SK-N-SH (cell line): ENCODE measurements at regions not wholly inside any gene's neighbourhood (a gene's known extent, or its start where the extent isn't known, plus 50 kb on each side); places are given as distances from the start of the nearest gene placed in this dataset.
A peak's percentile ranks its signal among the peaks of the same experiment; 100 is the strongest.

ENCODE experiments used
- CTCF ChIA-PET: fragments of 300-600, 350-600 bp; formaldehyde crosslinking; extraction: SDS; loops from one replicate; lab custom pipeline; 2021; lab: Yijun Ruan, JAX
- POLR2A ChIA-PET: fragments of 350-600 bp; sonication (Branson Sonifier 250); formaldehyde crosslinking; extraction: SDS; loops from one replicate; lab custom pipeline; 2020; ENCODE audit warnings: antibody characterized with exemption, inconsistent platforms; lab: Yijun Ruan, JAX
- DNase-seq: peaks from one replicate; pipeline ENCODE4 v3.0.0; 2012
- H2AFZ ChIP-seq: fragments of 200-600 bp; sonication (generic); 2 replicates; pipeline ENCODE4 v1.8.1; 2016; ENCODE audit warnings: antibody characterized with exemption, mild to moderate bottlenecking, low read depth
- H3F3A ChIP-seq: fragments of 200-600 bp; sonication (generic); replicated peaks from 2 replicates; pipeline ENCODE3; 2016; ENCODE audit warnings: antibody characterized with exemption, mild to moderate bottlenecking; ENCODE audit not compliant: insufficient read depth
- H3K27ac ChIP-seq, 2 experiments: fragments of 200-500 bp in 1 of 2; fragments of 200-600 bp in 1 of 2; sonication (Bioruptor generic) in 1 of 2; sonication (generic), shearing (Covaris generic) in 1 of 2; 2 replicates each; pipeline versions ENCODE4 v1.5.1 to v1.6.1; 2014 to 2016; ENCODE audit warnings: low read depth in 2 of 2, inconsistent platforms in 1 of 2, low read length in 1 of 2, mild to moderate bottlenecking in 1 of 2, mixed read lengths in 1 of 2
- H3K27me3 ChIP-seq: fragments of 200-600 bp; sonication (generic), shearing (Covaris generic); 2 replicates; pipeline ENCODE4 v1.6.1; 2016; ENCODE audit warnings: mixed run types; ENCODE audit not compliant: insufficient read depth
- H3K36me3 ChIP-seq, 2 experiments: fragments of 200-500 bp in 1 of 2; fragments of 200-600 bp in 1 of 2; sonication (Bioruptor generic) in 1 of 2; sonication (generic) in 1 of 2; replicated peaks in 1 of 2; 2 replicates each; pipeline versions ENCODE3 to v1.5.1; 2014 to 2016; ENCODE audit warnings: low read length in 1 of 2, mild to moderate bottlenecking in 1 of 2; ENCODE audit not compliant: insufficient read depth in 2 of 2, control insufficient read depth in 1 of 2
- H3K4me1 ChIP-seq, 2 experiments: fragments of 200-500 bp in 1 of 2; fragments of 200-600 bp in 1 of 2; sonication (Bioruptor generic) in 1 of 2; sonication (generic), shearing (Covaris generic) in 1 of 2; 2 replicates each; pipeline versions ENCODE4 v1.5.1 to v1.6.1; 2014 to 2016; ENCODE audit warnings: low read depth in 1 of 2, low read length in 1 of 2, mixed run types in 1 of 2; ENCODE audit not compliant: insufficient read depth in 2 of 2, control insufficient read depth in 1 of 2
- H3K4me2 ChIP-seq: fragments of 200-600 bp; sonication (generic), shearing (Covaris generic); 2 replicates; pipeline ENCODE4 v1.6.1; 2017; ENCODE audit warnings: mixed run types
- H3K4me3 ChIP-seq, 2 experiments: fragments of 200-500 bp in 1 of 2; fragments of 200-600 bp in 1 of 2; sonication (Bioruptor generic) in 1 of 2; sonication (generic), shearing (Covaris generic) in 1 of 2; 2 replicates each; pipeline versions ENCODE4 v1.5.1 to v1.8.1; 2014 to 2016; ENCODE audit warnings: low read depth in 2 of 2, inconsistent platforms in 1 of 2, low read length in 1 of 2, mild to moderate bottlenecking in 1 of 2, mixed read lengths in 1 of 2, moderate library complexity in 1 of 2
- H3K79me2 ChIP-seq: fragments of 200-600 bp; sonication (generic); 2 replicates; pipeline ENCODE4 v1.8.1; 2017; ENCODE audit warnings: mild to moderate bottlenecking; ENCODE audit not compliant: insufficient read depth
- H3K9ac ChIP-seq: fragments of 200-600 bp; sonication (generic); 2 replicates; pipeline ENCODE4 v1.6.1; 2017; ENCODE audit warnings: mixed run types
- H3K9me2 ChIP-seq: fragments of 200-600 bp; sonication (generic); 2 replicates; pipeline ENCODE4 v1.6.1; 2017; ENCODE audit warnings: mixed run types
- H3K9me3 ChIP-seq: fragments of 200-600 bp; sonication (generic); 2 replicates; pipeline ENCODE4 v1.6.1; 2017; ENCODE audit warnings: mixed run types, mild to moderate bottlenecking, moderate library complexity
- H4K20me1 ChIP-seq: fragments of 200-600 bp; sonication (generic); 2 replicates; pipeline ENCODE4 v1.6.1; 2017; ENCODE audit warnings: mild to moderate bottlenecking, mixed run types; ENCODE audit not compliant: insufficient read depth
- CHD2 ChIP-seq: fragments of 150-350 bp; IDR thresholded peaks from 2 replicates; pipeline ENCODE4 v1.6.1; 2018; ENCODE audit warnings: low read length; ENCODE audit not compliant: partially characterized antibody
- CTCF ChIP-seq: fragments of 200-600 bp; sonication (generic); IDR thresholded peaks from 2 replicates; pipeline ENCODE4 v1.6.1; 2017; ENCODE audit warnings: antibody characterized with exemption, mild to moderate bottlenecking, moderate library complexity
- ELF1 ChIP-seq: IDR thresholded peaks from 2 replicates; pipeline ENCODE4 v1.4.0; 2012
- FOSL2 ChIP-seq: IDR thresholded peaks from 2 replicates; pipeline ENCODE4 v1.4.0; 2012; ENCODE audit warnings: low read depth, mild to moderate bottlenecking, moderate library complexity, borderline replicate concordance
- FOXM1 ChIP-seq: IDR thresholded peaks from 2 replicates; pipeline ENCODE4 v1.4.0; 2012; ENCODE audit warnings: low read depth, mild to moderate bottlenecking
- GABPA ChIP-seq: IDR thresholded peaks from 2 replicates; pipeline ENCODE4 v1.4.0; 2012; ENCODE audit warnings: low read depth, mild to moderate bottlenecking
- JUND ChIP-seq: IDR thresholded peaks from 2 replicates; pipeline ENCODE4 v1.4.0; 2012
- MAX ChIP-seq: IDR thresholded peaks from 2 replicates; pipeline ENCODE4 v1.4.0; 2012; ENCODE audit warnings: low read depth
- MEF2A ChIP-seq: IDR thresholded peaks from 2 replicates; pipeline ENCODE4 v1.4.0; 2012; ENCODE audit warnings: low read depth, borderline replicate concordance
- NFIC ChIP-seq: IDR thresholded peaks from 2 replicates; pipeline ENCODE4 v1.4.0; 2012; ENCODE audit warnings: borderline replicate concordance
- NRF1 ChIP-seq: IDR thresholded peaks from 2 replicates; pipeline ENCODE4 v1.6.1; 2012; ENCODE audit warnings: low read depth, mild to moderate bottlenecking, low read length
- PBX3 ChIP-seq: IDR thresholded peaks from 2 replicates; pipeline ENCODE4; 2012
- POLR2AphosphoS5 ChIP-seq: IDR thresholded peaks from 2 replicates; pipeline ENCODE4 v1.6.1; 2012; ENCODE audit warnings: low read depth, low read length
- RAD21 ChIP-seq: IDR thresholded peaks from 2 replicates; pipeline ENCODE4 v1.6.1; 2012; ENCODE audit warnings: mild to moderate bottlenecking, low read length
- RCOR1 ChIP-seq: fragments of 150-350 bp; IDR thresholded peaks from 2 replicates; pipeline ENCODE4 v1.6.1; 2017; ENCODE audit warnings: antibody characterized with exemption, low read length
- RFX5 ChIP-seq: IDR thresholded peaks from 2 replicates; pipeline ENCODE4 v1.6.1; 2012; ENCODE audit warnings: mild to moderate bottlenecking, improper control_type of control experiment, low read length
- RXRA ChIP-seq: IDR thresholded peaks from 2 replicates; pipeline ENCODE4 v1.4.0; 2012; ENCODE audit warnings: low read depth, mild to moderate bottlenecking, borderline replicate concordance
- SIN3A ChIP-seq: IDR thresholded peaks from 2 replicates; pipeline ENCODE4 v1.6.1; 2012; ENCODE audit warnings: low read depth, mild to moderate bottlenecking, low read length, moderate library complexity, borderline replicate concordance
- TCF12 ChIP-seq: IDR thresholded peaks from 2 replicates; pipeline ENCODE4 v1.4.0; 2012
- TEAD4 ChIP-seq: IDR thresholded peaks from 2 replicates; pipeline ENCODE4 v1.4.0; 2012; ENCODE audit warnings: mild to moderate bottlenecking, borderline replicate concordance; ENCODE audit not compliant: insufficient read depth
- USF2 ChIP-seq: fragments of 150-350 bp; IDR thresholded peaks from 2 replicates; pipeline ENCODE4 v1.6.1; 2017; ENCODE audit warnings: antibody characterized with exemption, low read length, low read depth, borderline replicate concordance
- YY1 ChIP-seq: IDR thresholded peaks from 2 replicates; pipeline ENCODE4 v1.4.0; 2012; ENCODE audit warnings: low read depth, mild to moderate bottlenecking
- ZBTB33 ChIP-seq: IDR thresholded peaks from 2 replicates; pipeline ENCODE4 v1.4.0; 2012; ENCODE audit warnings: low read depth, borderline replicate concordance
- WGBS: methylation state at CpG from one replicate; pipeline ENCODE4 v1.1.6; 2017; ENCODE audit warnings: low lambda C conversion rate; 5-methylcytosine and 5-hydroxymethylcytosine counted together

- Histone ChIP-seq H2AFZ (no peak overlapping the region), H3K9me3 (no peaks in the 10 kb centered on the region), H3K79me2 (no peaks in the 10 kb centered on the region), H3K36me3 (no peaks in the 10 kb centered on the region), H3K9me2 (no peaks in the 10 kb centered on the region), H3K4me3 (no peak overlapping the region), H3K27ac (peak overlapping the region in 1 of 2 experiments; percentile 99; a peak in 2 of 4 replicates), H3K4me1 (peaks cover 0 to 43% of the 10 kb centered on the region in 2 experiments; a peak in 2 of 4 replicates), H4K20me1 (no peaks in the 10 kb centered on the region), H3K9ac (no peak overlapping the region), H3K27me3 (no peaks in the 10 kb centered on the region), H3F3A (no peaks in the 10 kb centered on the region), H3K4me2 (no peak overlapping the region)
- no peak for TF ChIP-seq ELF1
- TF ChIP-seq RAD21: peak; percentile 60
- peak; percentile 29 for DNase-seq
- WGBS: 78% methylated on average over 13 of the region's 13 CpGs
- CTCF ChIA-PET: interaction anchor here (0.7 to 2.7 kb wide), 8 partner anchors 8 to 680 kb away, joined by 3 to 12 read pairs (median 3); no protein-coding TSS in a partner anchor
- POLR2A ChIA-PET: interaction anchor here (1.1 to 1.5 kb wide), 2 partner anchors 22 to 28 kb away, joined by 4 read pairs; no protein-coding TSS in a partner anchor
Measured at GRCh38 chr1:239868058-239868832, 223.4 kb upstream of the FMN2 start.

- no peaks in the 10 kb centered on the region for H3F3A ChIP-seq
- H3K9me2 ChIP-seq: no peaks in the 10 kb centered on the region
- no peak overlapping the region for H3K4me2 ChIP-seq
- no peaks in the 10 kb centered on the region for H3K36me3 ChIP-seq
- H3K9ac ChIP-seq: no peak overlapping the region
- peak overlapping the region in 1 of 2 experiments; percentile 99; a peak in 2 of 4 replicates for H3K27ac ChIP-seq
- POLR2A ChIA-PET: interaction anchor here (0.5 to 1.2 kb wide), 2 partner anchors 22 to 1101 kb away, joined by 3 to 4 read pairs; no protein-coding TSS in a partner anchor
- no peak overlapping the region for H3K4me3 ChIP-seq
- H3K79me2 ChIP-seq: no peaks in the 10 kb centered on the region
- no peak overlapping the region for H2AFZ ChIP-seq
- CTCF ChIA-PET: interaction anchor here (1.6 kb wide), 1 partner anchor 30 kb away, joined by 3 read pairs; no protein-coding TSS in a partner anchor
- peaks cover 0 to 46% of the 10 kb centered on the region in 2 experiments; a peak in 2 of 4 replicates for H3K4me1 ChIP-seq
- no peaks in the 10 kb centered on the region for H3K9me3 ChIP-seq
- WGBS: 52% methylated on average over 6 of the region's 6 CpGs
- no peaks in the 10 kb centered on the region for H3K27me3 ChIP-seq
- DNase-seq: peak; percentile 67
- H4K20me1 ChIP-seq: no peaks in the 10 kb centered on the region
- TF ChIP-seq RFX5 (no peak), FOSL2 (no peak), JUND (no peak), GABPA (no peak), NRF1 (no peak), YY1 (no peak), SIN3A (no peak), MEF2A (no peak), NFIC (no peak), POLR2AphosphoS5 (no peak), MAX (no peak), TCF12 (peak; percentile 36; the same call in 1 of the 2 replicates), ZBTB33 (no peak), TEAD4 (no peak), FOXM1 (no peak), USF2 (no peak), PBX3 (no peak), CTCF (no peak), RCOR1 (peak; percentile 88), CHD2 (peak; percentile 66), RXRA (no peak)
Measured at GRCh38 chr1:239870194-239870593, 221.5 kb upstream of the FMN2 start.
